ENCODE measurements at regions not wholly inside any gene's neighbourhood (a gene's known extent, or its start where the extent isn't known, plus 50 kb on each side); places are given as distances from the start of the nearest gene placed in this dataset.
"Not testable (repeated sequence)": the region's sequence is repeated elsewhere in the genome, so short reads cannot be mapped to it uniquely, and the experiment has no call there.

DNA sequence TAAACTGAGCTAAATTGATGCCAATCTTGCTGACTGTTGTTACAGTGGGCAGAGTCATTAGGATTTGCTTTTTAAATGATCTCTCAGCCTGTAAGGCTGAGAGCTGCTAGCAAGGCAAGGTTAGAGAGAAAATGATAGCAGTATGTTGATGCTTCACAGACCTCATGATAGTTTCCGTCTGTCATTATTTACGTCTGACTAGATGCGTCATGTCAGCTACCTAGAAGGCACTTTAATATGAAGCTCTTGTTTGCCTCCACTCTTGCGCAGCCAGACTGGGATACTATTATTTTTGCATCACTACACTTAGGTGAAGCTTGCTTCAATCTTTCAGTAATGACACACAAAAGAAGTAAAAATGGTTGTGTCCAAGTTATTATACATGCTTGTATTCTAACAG is 313.8 kb downstream of the LNPK start:
- DNase-seq (ENCODE audit: low read depth in 2 of 3, low spot score in 1 of 3) = no peak

DNA sequence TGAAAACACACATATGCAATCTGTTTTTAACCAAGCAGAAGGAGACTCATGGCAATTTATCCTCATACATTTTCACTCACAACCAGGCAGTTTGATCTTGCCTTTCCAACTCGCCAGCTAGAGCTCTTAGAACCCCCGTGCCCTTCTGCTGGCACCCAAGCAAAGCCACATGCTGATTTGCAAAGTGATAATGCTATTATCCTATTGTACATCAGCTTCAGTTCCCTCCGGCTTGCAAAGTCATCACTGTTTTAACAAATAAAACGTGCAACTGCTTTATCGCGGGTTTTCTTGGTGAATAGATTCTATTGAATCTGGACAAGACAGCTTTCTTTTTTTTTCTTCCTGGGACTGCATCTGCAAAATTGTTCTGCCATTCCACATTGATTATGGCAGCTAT is 314.6 kb downstream of the LNPK start:
- DNase-seq (ENCODE audit: low read depth in 2 of 3, low spot score in 1 of 3) = no peak

DNA sequence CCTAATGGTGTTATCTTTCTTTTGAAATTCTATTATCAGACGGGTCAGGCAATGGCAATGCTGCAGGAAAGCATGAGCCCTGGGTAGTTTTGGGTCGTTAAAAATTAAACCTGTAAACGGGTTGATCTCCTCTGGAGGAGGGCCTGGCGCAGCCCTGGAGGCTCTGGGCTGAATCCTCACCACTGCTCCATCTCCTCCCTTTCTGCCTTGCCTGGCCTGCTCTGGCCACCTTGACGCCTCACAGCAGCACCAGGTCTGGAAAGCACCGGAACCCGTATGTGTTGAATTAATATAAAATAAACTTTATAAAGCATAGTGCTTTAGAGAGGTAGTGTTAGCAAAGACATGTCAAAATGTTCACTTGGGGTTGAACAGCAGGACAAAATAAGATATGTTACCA is 316.1 kb downstream of the LNPK start:
- DNase-seq (ENCODE audit: low read depth in 2 of 3, low spot score in 1 of 3) = no peak

DNA sequence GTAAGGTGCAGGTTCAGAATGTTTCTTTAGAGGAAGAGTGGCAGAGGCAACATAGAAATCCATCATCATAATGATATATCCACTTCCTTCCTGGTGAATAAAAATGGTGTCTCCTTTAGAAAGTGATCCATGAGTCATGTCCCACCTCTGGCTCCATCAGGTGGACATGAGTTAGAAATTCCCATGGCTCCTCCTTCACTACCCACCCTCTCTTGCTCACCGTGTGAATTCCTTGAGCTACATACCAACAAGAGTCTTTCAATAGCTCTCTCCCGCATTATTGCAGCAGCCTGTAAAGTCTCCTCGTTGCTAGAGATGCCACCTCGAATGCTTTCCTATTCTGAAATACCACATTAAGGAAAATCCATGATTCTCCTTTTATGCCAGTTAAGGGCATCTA is 317.6 kb downstream of the LNPK start:
- DNase-seq (ENCODE audit: low read depth in 2 of 3, low spot score in 1 of 3) = no peak

DNA sequence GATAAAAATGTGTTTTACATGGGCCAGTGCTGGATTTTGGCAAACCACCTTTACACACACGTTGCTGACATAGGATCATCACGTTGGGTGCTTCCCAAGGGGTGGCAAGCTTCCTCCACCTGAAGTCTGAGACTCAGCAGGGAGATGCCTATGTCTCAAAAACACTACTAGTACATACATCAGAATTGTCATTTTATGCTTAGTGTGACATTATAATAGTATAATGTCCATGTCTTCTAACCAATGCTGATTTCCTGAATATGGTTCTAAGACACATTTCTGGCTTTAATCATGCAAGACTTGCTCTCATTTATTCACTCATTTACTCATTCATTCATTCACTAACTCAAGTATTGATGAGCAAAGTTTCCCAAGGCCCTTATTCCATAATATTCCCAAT is 322.3 kb downstream of the LNPK start:
- no peak for DNase-seq (ENCODE audit: low read depth in 2 of 3, low spot score in 1 of 3)

DNA sequence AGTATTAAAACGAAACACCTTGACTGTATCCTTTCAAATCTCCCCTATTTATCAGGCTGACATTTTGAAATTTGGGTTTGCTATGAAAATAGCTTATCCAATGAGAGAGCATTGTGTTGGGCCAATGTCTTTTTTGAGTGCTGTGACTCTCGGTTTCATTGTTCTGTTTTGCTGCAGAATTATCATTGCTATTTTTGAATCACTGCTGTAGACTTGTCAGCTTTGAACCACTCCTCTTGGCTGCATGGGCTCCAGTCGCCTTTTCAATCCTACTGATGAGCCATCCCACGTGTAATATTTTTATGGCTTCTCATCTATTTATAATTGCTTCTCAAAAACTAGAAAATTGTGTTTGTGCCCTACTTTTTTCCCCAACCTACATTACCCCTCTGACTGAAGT is 322.8 kb downstream of the LNPK start:
- DNase-seq (ENCODE audit: low read depth in 2 of 3, low spot score in 1 of 3) = no peak

DNA sequence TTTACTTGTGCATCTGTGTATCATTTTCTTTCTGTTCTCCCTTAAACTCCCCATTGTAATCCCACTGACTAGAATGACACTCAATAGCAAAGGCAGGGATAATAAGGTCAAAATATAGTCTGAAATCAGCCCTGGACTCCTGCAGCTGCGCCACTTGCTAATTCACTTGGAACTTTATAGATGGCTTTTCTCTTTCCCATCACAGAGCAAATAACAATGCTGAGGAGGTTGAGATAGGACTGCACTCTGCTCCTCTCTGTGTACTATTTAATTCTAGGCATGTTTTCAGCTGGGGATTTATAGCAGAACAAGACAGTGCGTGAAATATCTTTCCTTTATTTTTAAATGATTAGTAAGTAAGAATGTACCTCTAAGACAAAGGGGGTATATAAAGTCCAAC is 324.2 kb downstream of the LNPK start:
- DNase-seq (ENCODE audit: low read depth in 2 of 3, low spot score in 1 of 3) = no peak

DNA sequence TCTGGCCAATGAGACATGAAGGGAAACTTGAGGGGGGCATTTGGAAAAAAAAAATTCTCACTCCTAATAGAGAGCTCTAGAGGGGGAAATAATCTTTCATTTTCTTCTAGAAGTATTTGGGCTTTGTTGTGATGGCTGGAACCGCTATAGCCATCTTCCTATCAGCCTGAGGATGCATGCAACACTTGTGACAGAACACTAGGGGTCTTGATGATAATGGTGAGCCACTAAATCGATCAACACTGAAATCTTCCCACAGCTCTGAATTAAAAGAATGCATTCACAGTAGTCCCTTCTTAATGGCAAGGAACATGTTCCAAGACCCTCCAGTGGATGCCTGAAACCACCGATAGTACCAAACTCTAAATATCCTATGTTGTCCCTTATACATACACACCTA is 325.3 kb downstream of the LNPK start:
- no peak for DNase-seq (ENCODE audit: low read depth in 2 of 3, low spot score in 1 of 3)

DNA sequence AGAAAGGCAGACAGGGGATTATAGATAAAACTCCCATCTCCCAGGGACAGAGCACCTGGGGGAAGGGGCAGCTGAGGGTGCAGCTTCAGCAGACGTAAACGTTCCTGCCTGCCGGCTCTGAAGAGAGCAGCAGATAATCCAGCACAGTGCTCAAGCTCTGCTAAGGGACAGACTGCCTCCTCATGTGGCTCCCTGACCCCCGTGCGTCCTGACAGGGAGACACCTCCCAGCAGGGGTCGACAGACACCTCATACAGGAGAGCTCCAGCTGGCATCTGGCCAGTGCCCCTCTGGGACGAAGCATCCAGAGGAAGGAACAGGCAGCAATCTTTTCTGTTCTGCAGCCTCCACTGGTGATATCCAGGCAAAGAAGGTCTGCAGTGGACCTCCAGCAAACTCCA is 333.3 kb downstream of the LNPK start:
- not testable (repeated sequence) for DNase-seq (ENCODE audit: low read depth in 2 of 3, low spot score in 1 of 3)

DNA sequence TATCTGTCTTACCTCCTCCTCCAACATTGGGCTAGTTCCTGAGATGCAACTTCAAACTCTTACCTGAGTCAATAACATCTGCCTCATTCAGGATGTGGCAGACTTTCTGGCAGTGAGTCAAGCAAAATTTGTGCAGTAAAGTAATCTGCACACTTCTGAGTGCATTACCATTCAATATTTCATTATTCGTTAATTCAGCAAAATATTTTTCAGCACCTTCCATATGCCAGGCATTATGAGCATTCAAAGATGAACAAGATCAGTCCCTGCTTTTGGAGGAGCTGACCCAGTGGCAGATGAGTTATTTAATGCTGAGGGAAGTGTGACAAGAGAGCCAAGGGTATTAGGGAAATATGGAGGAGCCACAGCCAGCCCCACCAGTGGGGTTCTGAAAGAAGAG is 339.7 kb downstream of the LNPK start:
- no peak for DNase-seq (ENCODE audit: low read depth in 2 of 3, low spot score in 1 of 3)

DNA sequence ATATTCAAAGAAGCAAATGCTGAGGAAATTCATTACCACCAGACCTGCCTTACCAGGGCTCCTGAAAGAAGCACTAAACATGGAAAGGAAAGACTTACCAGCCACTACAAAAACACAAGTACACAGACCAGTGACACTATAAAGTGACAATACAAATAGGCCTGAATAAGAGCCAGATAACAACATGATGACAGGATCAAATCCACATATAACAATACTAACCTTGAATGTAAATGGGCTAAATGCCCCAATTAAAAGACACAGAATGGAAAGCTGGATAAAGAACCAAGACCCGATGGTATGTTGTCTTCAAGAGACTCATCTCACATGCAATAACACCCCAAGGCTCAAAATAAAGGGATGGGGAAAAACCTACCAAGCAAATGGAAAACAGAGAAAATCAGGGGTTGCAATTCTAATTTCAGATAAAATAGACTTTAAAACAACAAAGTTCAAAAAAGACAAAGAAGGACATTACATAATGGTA is 353.4 kb downstream of the LNPK start:
- DNase-seq (ENCODE audit: low read depth in 2 of 3, low spot score in 1 of 3) = no peak

DNA sequence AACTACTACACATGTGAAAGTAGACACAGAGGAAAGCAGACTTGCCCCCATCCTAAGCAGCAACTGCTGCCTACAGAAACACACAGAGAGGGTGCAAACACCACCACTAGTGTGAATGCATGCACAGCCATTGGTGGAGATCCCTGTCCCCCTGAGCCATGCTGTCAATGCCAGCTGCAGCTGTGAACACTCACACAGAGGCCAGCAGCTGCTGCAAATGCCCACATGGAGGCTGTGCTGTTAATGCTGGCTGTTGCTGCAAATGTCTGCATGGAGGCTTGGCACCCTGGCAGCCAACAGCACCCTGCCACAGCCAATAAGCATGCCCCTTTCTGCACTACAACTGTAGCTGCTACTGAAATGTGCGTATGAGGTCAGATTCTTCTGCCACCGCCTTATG is 355.0 kb downstream of the LNPK start:
- DNase-seq (ENCODE audit: low read depth in 2 of 3, low spot score in 1 of 3) = no peak

DNA sequence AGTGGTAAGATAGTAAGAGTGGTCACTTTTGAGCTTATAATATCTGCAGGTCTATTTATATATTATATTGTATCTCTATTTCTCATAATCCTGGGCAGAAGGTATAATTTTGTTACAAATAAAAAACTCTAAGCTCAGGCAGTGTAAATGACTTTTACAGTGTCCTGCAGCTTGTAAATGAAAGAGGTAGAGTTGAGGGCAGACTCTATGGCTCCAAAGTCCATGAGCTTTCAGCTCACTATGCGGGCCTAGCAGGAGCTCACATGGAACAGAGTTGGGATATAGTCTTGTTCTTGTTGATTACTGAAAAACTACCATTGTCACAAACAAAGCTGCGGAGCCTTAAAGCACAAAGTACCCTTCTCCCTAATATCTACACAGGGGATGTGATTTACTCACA is 361.4 kb downstream of the LNPK start:
- no peak for DNase-seq (ENCODE audit: low read depth in 2 of 3, low spot score in 1 of 3)

DNA sequence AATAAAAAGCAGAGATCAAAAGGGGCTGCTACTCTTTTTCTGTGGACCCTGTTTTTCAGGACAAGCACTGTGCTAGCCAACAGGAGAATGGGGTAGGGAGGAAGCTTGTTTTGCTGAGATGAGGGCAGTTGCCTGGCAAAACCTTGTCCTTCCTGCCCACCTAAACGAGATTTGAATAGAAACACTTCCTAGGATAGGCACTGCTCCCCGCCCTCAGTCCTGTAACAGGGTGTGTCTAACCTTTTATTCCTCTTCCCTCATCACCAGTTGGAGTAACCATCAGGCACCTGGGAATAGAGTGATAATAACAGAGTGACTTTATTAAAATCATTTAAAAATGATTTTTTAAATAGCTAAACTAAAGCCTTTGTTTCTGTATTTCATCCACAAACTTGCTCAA is 368.8 kb downstream of the LNPK start:
- DNase-seq (ENCODE audit: low read depth in 2 of 3, low spot score in 1 of 3) = no peak

DNA sequence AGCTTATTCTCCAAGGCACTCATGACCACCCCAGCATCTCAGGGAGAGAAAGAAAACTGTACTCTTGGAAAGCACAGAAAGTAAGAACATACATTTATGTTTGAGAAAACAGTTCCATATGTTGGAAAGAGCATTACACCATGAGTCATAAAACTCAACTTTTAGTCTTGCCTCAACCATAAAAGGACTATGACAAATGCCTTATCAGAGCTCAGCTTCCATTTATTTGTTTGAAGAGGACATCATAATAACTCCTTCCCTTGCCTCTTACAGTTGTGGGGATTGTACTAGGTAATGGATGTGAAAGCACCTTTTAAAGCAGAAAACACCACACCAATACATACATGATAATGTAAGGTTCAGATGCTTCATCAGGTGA is 370.8 kb downstream of the LNPK start:
- no peak for DNase-seq (ENCODE audit: low read depth in 2 of 3, low spot score in 1 of 3)

DNA sequence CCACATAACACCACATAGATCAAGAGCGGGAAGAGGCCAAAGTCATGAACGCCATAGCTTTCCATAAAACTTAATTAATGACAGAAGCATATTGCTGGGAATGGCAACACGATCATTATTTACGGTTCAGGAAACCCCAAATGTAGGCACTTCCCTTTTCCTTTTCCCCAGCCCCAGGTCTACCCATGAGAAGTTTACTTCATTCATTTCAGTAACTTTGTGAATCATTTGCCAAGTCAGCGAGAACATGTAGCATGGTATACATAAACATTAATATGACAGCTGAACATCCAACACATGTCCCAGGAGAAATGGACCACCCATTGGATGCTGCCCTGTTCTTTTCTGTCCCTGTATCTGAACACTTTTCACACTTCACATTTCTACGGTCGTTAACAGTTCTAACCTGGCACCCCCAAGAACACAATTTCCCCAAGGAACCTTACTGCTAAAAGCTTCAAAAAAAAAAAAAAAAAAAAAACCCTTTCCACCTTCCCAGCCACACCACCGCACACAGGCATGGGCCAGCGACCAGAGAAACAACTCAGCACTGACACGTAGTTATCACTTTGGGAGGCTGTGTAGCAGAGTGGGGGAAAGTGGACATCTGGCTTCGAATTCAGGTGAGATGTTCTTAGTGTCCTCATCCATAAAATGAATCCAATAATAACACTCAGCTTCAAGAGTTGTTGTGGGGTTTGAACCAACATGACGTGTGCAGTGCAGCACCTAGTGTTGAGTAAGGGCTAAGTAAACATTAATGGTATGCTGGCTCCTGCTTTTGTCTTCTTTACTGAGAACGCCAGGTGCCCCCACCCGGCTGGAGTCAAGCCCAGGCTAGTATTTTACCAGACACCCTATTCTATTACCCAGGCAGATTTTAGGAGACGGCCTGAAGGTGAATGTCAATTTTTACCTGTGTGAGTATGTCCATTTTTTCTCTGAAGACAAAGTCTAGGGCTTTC is 371.5 kb downstream of the LNPK start:
- no peak for DNase-seq (ENCODE audit: low read depth in 2 of 3, low spot score in 1 of 3)

DNA sequence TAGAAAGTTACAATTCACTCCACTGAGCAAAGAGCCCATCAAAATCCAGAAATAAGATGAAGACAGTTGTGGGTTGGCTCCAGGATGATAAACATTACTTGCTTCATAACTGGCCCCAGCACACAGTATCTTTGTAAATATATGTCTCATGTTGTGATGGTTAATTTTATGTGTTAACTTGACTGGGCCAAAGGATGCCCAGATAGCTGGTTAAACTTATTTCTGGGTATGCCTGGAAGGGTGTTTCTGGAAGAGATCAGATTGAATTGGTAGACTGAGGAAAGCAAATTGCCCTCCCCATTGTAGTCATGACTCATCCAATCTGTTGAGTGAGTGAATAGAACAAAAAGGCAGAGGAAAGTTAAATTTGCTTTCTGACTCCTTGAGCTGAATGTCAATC is 373.8 kb downstream of the LNPK start:
- no peak for DNase-seq (ENCODE audit: low read depth in 2 of 3, low spot score in 1 of 3)

DNA sequence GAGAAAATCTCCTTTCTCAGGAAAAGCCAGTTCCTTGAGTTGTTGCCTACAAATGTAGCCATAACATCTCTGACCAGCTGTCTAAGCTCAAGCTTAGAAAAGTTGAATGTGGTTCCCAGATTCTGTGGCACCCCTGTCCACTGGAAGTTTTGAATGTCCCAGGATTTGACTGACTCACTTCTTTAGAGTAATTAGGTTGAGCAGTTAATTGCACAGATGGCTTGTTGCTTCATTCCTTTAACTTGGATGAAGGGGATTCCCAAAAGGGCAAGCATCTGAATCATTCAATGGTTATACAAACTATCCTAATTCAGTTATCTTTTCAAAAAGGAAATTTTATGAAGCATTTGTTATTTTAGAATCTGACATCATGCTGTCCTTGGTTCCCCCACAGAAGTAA is 374.7 kb downstream of the LNPK start:
- no peak for DNase-seq (ENCODE audit: low read depth in 2 of 3, low spot score in 1 of 3)

DNA sequence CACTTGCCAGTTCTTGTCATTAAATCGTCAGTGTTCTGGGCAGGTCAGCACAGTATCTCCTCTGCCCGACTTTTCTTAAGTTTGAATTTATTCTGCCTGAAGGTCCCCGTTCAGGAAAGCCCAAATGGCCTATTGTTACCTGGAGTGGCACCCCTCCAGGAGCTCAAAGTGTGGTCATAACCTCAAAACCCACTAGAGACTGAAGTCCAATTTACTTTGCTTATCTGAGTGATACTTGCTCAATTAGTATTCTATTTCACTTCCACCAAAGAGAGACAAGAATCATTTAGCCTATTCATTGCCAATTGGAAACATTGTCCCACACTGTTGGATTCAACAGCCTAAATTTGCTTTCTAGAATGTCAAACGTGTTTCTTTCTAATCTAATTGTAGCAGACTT is 375.3 kb downstream of the LNPK start:
- DNase-seq (ENCODE audit: low read depth in 2 of 3, low spot score in 1 of 3) = no peak

DNA sequence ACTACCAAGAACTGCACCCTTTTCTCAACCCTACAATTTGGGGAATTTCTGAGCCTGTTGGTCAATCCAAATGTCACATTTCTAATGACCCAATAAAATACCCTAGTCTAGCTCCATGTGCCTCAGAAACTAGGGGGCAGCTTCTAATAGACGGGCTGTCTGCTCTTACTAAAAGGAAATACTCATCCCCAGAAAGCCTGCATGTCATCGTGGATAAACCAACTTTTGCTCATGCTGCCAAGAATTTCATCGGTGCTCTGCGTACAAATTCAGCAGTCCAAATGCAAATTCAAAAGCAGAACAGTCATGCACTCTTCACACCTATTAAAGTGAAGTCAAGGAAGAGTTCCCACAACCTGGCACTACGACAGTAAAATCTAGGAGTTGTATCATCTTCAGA is 377.3 kb downstream of the LNPK start:
- no peak for DNase-seq (ENCODE audit: low read depth in 2 of 3, low spot score in 1 of 3)

DNA sequence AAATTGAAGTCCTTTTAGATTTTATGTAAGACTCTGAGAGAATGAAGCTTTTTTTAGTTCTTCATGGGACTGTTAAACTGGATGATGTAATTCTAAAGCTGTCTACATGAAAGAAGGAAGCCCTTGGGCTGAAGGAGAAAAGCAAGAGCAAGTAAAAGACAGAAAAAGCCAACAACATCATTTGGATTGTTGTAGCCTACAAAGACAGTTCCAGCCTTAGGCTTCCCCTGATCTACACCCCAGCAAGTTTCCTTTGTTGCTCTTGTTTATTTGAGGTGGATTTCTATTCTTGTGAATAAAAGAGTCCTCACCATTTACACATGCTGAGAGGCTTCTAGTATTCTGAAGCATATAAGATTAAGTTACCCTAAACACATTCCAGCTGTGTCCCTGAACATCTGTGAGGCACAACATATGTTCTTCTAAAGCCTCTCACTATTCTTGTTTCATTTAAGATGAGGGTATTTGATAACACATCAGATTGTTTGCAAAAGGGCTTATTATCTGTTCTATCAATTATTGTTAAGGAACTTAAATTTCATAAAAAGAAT is 377.8 kb downstream of the LNPK start:
- no peak for DNase-seq (ENCODE audit: low read depth in 2 of 3, low spot score in 1 of 3)

DNA sequence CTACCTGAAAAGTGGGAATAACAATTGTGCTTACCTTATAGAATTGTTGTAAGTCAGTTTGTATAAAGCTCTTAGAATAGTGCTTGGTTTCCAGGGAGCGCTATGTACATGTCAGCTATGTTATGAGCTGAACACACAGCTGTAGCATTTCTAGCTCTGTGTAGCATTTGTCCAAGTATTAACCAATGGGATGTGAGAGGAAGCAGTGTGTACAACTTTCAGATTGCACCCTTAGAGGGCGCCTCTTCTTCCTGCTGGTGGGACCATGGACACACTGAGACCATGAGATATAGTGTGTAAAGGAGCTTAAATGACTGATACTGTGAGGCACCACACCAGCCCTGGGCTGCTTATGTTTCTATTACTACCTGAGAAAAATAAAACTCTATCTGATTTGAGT is 380.2 kb downstream of the LNPK start:
- DNase-seq (ENCODE audit: low read depth in 2 of 3, low spot score in 1 of 3) = no peak

DNA sequence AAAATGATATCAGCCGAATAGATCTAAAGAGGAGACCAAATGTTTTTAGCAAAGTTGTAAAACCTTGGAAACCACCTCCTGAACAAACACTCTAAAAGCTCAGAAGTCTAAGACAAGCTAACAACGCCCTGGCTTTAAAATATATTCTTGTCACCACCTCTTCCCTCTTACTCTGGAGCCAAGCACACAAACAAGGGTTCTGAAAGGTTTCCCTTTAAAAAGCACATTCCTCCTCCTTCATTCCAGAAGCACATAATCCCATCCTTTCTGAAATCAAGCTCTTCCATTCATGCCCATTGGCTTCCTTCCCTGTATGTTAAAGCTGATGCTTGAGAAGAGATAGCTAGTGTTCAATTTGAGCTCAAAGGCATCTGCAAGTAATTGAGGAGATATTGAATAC is 382.0 kb downstream of the LNPK start:
- no peak for DNase-seq (ENCODE audit: low read depth in 2 of 3, low spot score in 1 of 3)

Measured in stimulated activated CD4-positive, alpha-beta T cell treated with anti-CD3 and anti-CD28 coated beads, Interleukin-12 subunit alpha, Interleukin-12 subunit beta, amount 100 ng/mL, for 48 hours (primary cell).